NOMO-1 treated with dmso at 0.1 percent for 144 hours (cell line): ENCODE measurements at regions not wholly inside any gene's neighbourhood (a gene's known extent, or its start where the extent isn't known, plus 50 kb on each side); places are given as distances from the start of the nearest gene placed in this dataset.
A peak's percentile ranks its signal among the peaks of the same experiment; 100 is the strongest.

Experiments used
- DNase-seq: peaks from one replicate; lab custom pipeline; 2025; ENCODE audit not compliant: unreplicated experiment; lab: John Stamatoyannopoulos, UW

DNA sequence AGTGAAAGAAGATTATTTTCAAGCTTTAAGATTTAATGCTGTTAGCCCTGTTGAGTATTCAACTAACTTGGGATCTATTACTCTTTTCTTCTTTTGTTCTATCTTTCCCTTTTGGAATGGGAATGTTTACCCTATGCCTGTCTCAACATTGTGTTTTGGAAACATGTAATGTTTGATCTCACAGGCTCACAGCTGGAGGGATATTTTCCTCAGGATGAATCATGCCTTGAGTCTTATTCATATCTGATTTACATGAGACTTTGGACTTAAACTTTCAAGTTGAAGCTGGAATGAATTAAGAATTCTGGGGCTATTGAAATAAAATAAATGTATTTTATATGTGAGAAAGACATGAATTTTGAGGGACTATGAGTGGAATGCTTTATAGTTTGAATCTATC is 607.8 kb upstream of the PTGER4 start:
- no peak for DNase-seq

DNA sequence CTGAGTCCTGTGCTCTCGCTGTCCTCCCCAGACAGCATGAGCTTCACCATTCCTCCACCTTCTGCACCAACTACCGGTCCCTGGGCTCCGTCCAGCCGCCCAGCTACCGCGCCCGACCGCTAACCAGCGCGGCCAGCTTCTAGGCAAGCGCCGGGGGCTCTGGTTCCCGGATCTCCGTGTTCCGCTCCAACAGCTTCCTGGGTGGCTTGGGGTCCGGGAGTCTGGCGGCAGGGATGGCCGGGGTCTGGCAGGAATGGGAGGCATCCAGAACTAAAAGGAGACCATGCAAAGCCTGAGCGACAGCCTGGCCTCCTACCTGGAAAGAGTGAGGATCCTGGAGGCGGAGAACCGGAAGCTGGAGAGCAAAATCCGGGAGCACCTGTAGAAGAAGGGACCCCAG is 613.1 kb upstream of the PTGER4 start:
- no peak for DNase-seq

DNA sequence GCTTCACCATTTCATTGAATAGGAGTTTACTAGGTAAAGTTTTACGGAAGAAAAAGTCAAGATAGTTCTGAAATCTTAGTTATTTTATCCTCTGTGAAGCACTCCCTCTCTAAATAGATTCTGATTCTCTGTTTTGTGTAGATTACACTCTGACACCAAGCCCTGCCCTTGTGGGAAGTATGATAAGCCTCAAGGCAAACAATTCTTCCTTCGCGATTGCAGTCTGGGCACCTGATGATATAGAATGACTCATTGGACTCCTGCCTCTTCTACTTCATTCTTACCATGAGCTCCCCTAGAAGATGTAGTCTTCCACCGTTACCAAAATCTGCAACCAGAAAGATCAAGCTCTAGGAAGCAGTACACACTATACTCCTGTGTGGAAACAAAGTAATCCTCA is 626.9 kb upstream of the PTGER4 start:
- no peak for DNase-seq

DNA sequence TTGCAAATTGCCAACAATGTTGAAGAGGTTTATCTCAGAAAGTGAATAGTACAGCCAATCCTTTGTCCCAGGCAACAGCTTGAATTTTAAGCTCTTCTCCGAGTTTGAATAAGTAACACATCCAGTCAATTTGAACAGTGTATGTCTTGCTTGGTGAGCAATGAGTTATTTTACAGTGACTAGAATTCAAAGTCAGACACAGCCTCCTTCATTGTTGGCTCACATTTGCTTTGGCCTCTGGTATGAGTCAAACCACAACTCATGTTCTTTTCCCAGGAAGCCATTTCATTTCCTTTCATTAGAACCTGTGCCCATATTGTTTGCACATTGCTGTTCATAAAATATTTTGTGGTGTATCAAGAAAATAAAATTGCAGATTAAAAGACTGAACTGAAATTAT is 622.0 kb upstream of the DAB2 start:
- DNase-seq, result no peak

DNA sequence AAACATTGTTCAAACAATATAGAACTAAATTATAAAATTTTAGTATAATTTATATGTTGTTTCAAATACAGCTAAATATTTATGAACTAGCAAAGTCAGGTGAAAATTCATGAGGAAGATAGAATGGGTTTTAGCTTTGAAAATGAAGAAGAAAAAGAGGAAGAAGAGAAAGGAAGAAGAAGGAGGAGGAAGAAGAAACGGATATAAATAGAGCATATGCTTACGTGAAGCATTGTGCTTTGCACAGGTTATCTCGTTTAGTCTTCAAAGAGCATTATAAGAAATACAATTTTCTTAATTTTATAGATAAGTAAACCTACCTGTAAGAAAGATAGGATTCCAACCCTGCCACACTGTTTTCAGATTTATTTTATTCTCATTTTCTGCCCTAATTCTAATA is 620.6 kb upstream of the DAB2 start:
- DNase-seq, result no peak

DNA sequence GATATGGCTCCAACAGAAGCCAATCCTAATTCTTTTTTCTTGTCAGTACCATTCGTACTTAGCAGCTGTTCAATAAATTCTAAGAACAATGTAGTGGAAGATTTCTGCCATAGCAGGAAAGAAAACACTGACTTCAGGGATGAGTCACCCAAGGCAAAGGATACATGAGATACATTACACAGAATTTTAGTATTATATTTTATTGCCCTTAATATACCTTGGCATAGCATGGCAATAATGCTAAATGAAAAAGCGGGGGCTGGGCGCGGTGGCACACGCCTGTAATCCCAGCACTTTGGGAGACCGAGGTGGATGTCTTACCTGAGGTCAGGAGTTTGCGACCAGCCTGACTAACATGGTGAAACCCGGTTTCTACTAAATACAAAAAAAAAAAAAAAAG is 619.1 kb upstream of the DAB2 start:
- no peak for DNase-seq

DNA sequence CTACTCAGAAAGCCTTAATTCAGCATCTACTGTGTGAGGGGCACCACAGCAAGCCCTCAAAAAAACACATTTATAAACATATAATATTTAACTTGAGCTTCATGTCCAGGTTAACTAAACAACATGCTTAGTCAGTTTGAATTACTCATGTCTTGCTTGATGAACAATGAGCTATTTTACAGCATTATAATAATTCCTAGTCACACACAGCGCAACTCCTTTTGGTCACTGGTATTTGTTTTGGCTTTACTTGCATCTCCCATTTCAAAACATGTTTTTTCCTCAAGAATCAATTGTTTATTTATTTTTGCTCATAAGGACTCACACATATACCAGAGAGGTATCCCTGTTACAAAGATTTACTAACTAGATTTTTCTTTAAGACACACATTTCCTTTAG is 616.7 kb upstream of the DAB2 start:
- DNase-seq, result no peak

DNA sequence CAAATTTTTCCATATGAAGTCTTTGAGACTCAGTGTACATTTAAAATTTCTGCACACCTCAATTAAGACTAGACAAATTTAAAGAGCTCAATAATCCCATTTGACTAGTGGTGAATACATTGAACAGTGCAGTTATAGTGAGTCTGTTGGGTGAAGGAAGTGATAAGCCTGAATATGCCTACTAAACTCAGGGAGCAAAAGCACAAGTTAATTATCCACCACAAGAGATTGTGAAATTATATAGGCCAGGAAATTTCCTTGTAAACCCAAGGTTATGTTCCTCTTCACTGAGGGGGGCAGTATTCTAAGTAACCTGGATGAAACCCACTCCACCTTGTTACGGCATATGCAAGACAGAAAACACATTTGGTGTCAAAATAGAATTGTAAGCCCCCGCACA is 612.9 kb upstream of the DAB2 start:
- no peak for DNase-seq

DNA sequence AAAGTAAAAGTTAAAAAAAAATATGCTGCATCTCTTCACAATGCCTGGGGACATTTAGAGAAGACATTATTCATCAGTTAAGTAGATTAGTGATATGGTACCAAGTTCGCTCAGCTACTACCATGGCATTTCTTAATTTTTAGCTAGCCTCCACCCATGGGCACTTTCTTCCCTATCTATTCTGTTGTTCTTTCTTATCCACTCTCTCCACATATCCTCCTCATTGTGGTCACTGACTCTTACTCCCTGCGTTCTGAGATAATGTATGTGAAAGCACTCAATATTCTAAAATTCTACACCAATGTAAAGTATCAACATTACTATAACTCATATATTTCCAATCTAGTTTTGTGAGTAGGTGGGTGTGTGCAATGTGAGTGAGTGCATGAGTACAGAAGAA is 609.7 kb upstream of the DAB2 start:
- DNase-seq, result no peak

DNA sequence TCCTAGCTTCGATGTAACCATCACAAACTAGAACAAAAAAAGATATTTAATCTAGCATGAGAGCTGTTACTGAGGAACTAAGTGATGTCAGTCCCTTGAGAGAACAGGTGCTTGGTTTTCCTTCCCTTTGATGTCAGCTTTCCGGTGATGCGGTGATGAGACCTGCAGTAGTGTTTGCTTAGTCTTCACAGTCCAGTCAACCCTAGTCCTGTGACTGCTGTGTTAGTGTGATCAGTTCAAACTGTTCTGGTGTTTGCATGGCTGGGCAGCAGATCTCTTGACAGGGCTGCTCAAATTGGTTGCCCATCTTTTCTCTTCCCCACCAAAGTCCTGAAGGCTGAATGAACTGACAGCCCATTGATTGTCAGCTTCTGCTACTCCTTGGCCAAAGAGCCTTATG is 608.6 kb upstream of the DAB2 start:
- DNase-seq, result no peak

DNA sequence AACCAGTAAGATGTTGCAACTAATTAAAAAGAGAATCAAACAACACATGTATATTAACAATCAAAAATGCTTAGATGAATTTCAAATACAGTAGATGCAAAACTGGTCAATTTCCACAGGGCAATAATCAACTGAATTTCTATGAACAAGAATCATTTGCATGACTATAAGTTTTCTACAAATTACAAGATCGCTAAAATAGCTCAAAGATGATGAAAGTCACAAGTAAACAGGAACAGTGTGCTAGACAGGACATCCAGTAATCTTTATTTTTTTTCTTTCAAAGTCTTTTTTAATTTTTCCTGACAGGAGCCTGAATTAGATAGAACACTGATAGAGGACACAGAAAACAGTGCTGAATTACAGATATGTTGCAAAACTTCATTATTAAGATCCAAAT is 608.2 kb upstream of the DAB2 start:
- DNase-seq, result no peak

DNA sequence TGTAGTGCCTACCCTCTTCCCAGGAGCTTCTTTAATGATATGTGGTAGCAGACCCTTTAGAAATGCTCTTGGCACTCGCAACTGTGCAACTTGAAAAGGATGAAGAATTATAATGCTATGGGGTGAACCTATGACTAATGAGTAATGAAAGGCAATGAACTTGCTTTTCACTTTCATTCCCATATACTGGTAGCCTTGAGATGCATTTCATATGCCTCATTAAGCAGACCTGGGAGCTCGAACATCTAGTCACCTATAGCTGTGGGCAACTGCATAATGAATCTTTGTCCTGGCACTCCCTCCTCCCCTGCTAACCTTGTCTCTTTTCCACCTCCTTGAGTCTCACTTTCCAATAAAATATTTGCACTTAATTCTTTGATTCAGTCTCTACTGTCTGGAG is 605.9 kb upstream of the DAB2 start:
- no peak for DNase-seq

DNA sequence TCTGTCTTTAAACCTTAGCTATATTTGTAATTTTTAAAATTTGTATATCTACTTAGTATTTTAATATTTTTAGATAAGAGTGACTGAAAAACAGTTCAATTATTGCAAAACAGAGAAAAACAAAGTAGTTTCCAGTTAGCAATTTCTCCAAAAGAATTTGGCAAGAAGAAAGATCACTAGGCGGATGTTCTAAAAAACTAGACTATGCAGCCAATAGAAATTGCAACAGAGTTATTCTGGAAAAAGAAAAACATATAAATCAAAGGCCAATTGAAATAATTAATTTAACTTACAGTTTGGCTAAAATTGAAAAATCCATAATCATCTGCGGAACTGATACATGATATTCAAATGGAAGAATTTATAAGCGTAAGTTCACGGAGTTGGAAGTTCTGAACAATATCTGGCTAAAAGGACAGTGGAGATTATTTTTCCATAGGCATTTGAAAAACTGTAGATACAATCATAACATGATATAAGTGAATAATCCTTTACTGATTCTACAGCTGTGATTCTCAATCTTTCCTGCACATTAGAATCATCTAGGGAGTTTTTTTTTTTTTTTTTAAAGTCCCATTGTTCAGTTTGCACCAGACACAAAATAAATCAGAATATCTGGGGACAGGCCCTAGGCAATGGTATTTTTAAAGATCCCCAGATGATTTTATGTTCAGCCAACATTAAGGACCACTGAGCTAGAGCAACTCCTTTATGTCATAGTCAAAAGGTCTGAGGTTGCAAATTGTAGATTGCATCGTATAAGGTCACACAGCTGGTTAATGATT is 605.1 kb upstream of the DAB2 start:
- no peak for DNase-seq

DNA sequence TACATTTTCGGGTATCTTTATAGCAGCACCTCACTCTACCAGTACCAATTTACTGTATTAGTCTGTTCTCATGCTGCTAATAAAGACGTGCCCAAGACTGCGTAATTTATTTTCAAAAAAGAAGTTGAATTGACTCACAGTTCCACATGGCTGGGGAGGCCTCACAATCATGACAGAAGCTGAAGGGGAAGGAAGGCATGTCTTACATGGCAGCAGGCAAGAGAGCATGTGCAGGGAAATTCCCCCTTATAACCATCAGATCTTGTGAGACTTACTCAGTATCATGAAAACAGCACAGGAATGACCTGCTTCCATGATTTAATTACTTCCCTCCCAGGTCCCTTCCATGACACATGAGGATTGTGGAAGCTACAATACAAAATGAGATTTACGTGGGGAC is 602.6 kb upstream of the DAB2 start:
- DNase-seq, result no peak

DNA sequence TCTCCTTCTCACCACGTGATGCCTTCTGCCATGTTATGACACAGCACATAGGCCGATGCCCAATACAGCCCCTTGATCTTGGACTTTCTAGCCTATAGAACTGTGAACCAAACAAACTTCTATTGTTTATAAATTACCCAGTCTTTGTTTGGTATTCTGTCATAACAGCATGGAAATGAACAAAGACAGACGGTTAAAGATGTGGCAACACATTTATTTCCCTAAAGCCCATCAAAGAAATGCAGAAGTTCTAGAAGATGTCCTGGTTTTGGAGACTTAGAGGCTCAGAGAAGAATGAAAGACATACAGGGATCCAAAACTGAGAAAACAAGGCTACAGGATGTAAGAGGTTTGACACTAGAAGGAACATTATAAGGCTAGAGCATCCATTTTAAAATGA is 600.8 kb upstream of the DAB2 start:
- DNase-seq, result peak; percentile 88

DNA sequence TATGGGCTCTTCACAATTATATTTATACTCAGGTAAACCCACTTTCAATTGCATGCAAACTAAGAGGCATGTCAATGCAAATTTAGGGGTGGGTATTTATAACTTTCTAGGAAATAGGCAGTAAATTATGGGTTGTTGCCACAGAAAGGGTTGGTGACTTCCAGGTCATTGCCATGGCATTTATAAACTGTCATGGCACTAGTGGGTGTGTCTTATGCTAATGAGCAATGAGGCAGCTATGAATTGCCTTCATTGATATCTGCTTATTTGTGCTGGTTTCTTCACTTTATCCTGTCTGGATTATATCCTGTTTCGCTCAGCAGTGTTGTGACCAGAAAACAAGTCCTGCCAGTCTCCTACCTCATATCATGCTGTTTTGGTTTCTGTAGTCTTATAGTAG is 597.3 kb upstream of the DAB2 start:
- no peak for DNase-seq

DNA sequence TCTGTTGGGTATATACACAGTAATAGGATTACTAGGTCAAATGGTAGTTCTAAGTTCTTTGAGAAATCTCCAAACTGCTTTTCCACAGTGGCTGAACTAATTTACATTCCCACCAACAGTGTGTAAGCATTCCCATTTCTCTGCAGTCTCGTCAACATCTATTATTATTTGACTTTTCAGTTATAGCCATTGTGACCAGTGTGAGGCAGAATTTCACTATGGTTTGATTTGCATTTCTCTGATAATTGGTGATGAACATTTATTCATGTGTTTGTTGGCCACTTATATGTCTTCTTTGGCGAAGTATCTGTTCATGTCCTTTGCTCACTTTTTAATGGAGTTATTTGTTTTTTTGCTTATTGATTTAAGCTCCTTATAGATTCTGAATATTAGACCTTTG is 596.2 kb upstream of the DAB2 start:
- DNase-seq, result no peak

DNA sequence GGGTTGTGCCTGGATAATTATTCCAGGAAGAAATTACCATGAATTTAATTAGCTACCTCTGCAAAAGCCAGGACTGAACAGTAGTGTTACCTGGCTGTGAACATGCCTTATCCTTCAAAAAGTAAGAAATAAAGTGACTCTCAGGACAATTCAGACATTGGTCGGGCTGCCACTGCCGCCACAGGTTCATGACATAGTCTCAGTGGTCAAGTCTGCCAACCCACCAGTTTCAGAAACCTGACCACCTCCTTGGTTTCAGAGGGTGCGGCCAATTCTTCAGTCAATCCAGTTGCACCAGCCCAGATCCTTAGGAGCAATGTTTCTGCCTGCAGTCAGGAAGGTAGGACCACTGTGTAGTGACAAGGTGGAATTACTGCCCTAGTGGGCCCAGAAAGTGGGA is 593.1 kb upstream of the DAB2 start:
- no peak for DNase-seq

DNA sequence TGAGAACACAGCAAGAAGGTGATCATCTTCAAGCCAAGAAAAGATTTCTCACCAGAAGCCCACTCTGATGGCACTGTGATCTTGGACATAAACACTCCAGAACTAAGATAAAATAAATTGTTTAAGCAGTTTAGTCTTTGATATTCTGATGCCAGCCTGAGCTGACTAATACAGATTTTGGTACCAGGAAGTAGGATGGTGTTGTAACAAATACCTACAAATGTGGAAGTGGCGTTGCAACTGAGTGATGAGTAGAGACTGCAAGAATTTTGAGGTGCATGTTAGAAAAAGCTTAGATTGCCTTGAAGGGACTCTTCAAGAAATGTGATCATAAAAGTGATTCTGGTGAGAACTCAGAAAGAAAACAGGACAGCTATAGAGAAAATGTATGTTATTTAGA is 592.4 kb upstream of the DAB2 start:
- peak; percentile 82 for DNase-seq

DNA sequence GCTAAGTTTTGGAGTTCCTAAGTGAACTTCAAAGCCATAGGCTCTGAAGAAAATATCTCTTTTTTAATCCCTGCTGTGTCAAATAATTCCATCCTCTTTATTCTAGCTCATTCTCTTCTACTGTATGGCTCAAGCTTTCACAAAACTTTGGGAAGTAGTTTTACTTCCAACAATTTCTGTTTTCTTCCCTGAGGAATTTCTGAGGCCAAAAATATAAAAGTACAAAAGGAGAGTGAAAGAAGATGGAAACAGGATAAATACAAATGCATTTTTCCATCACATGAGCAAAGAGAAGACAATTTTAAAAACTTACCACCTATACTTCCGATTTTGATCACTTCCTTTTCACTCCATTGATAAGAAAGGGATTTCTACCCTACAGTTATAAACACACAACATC is 585.7 kb upstream of the DAB2 start:
- no peak for DNase-seq

DNA sequence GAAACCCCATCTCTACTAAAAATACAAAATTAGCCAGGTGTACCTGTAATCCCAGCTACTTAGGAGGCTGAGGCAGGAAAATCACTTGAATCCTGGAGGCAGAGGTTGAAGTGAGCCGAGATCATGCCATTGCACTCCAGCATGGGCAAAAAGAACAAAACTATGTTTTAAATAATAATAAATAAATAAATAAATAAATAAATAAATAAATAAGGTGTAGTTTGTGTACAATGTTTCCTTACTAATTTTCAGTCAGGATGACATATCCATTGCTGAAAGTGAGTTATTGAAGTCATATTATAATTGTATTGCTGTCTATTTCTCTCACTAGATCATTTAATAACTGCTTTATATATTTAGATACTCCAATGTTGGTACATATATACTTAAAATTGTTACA is 581.5 kb upstream of the DAB2 start:
- DNase-seq, result no peak

DNA sequence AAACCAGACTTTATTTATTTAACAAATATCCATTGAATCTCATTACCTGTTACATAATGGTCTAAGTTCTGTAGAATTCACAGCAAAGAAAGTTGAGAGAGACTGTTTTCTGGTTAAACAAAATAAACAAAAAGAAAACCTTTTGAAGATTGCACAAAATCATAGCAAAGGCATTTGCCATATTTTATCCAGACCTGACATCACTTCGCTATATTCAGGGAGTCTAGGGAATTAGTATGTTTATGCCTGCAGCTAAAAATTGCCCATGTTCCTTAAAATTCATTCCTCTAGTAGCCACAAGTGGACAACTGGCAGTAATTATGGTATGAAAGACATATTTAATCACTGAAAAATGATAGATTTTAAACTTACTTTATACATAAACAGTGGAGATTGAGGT is 577.0 kb upstream of the DAB2 start:
- DNase-seq, result no peak

DNA sequence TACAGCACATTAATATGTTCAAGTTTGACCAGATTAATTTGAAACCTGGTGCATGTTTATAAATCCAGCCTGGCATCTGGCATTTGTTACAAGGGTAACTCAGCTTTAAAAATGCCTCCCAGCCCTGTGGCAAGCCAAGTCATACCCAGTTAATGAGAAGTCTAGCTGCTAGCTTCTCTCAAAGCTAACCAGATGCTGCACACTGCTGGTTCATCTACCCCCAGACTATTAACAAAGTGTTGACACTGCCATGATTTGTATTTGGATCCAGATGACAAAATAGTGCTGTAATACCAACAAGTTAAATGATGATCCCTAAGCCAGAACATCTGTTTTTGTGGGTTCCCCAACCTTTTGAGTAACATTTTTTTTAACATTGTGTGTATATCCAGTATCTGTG is 573.7 kb upstream of the DAB2 start:
- no peak for DNase-seq

DNA sequence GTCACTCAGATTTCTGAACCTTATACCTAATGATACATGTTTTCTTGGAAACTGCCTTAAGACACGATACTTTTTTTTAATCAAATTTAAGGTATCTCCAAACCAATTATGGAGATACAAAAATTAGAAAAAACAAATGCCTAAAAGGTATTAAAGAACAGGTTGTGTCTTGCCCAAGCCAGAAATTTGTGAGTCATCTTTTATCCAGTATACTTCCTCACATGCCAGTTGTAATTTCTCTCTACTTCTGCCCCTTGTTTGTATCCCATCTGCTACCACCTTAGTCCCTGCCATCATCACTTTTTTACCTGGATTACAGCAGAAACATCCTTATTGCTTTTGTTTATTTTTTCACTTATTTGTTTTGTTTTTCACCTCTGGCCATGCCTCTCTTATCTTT is 571.2 kb upstream of the DAB2 start:
- no peak for DNase-seq
